ENCODE measurements at regions not wholly inside any gene's neighbourhood (a gene's known extent, or its start where the extent isn't known, plus 50 kb on each side); places are given as distances from the start of the nearest gene placed in this dataset.
A peak's percentile ranks its signal among the peaks of the same experiment; 100 is the strongest.

DNA sequence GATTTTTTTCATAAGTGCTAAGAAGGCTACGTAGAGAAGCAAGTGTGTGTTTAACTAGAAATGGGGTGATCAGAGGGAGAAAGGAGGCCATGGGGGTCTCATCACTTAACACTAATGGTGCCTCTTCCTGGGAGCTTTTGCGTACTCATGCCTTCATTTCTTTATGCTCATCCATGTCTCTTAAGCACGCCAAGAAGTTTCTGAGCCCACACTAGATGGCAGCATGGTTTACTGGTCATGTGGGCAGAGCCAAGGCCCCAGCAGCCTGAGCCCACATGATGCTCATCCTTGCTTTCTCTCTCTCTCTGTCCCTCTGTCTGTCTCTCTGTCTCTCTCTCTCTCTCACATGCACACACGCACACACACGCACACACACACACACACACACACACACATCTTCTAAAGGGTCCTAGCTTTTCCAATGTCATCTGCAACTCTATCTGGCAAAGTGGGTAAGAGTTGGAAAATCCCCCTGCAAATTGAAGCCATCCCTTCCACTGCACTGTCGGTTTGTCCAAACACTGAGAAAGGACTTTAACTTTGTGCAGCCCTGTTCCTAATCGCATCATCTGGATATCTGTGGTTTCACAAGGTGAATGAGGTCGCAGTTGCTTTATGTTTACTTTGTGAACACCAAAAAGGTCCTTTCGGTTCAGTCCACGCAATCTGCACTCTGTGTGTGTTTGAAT, 137.1 kb upstream of the CCDC68 start:
- peak overlapping the region; percentile 27 for H3K27ac ChIP-seq (ENCODE audit: extremely low read depth, low read depth, low read length)
- H3K4me3 ChIP-seq (ENCODE audit: low read depth, low read length): no peak overlapping the region
- no peaks in the 10 kb centered on the region for H3K36me3 ChIP-seq (ENCODE audit: control insufficient read depth in 2 of 2, insufficient read depth in 1 of 2, low read length in 2 of 2)
- no peaks in the 10 kb centered on the region for H3K9me3 ChIP-seq (ENCODE audit: control insufficient read depth, insufficient read depth, low read depth, low read length)
- POLR2A ChIA-PET: no interaction called here
- CTCF ChIA-PET: interaction anchor here (0.7 kb wide), 2 partner anchors 873 to 1046 kb away, joined by 3 to 4 read pairs; no protein-coding TSS in a partner anchor
- H3K4me1 ChIP-seq (ENCODE audit: control insufficient read depth, insufficient read depth, low read length): peaks cover 32% of the 10 kb centered on the region
- TF ChIP-seq, protein P1, sequence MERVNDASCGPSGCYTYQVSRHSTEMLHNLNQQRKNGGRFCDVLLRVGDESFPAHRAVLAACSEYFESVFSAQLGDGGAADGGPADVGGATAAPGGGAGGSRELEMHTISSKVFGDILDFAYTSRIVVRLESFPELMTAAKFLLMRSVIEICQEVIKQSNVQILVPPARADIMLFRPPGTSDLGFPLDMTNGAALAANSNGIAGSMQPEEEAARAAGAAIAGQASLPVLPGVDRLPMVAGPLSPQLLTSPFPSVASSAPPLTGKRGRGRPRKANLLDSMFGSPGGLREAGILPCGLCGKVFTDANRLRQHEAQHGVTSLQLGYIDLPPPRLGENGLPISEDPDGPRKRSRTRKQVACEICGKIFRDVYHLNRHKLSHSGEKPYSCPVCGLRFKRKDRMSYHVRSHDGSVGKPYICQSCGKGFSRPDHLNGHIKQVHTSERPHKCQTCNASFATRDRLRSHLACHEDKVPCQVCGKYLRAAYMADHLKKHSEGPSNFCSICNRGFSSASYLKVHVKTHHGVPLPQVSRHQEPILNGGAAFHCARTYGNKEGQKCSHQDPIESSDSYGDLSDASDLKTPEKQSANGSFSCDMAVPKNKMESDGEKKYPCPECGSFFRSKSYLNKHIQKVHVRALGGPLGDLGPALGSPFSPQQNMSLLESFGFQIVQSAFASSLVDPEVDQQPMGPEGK (tag by site-specific recombination; IDR thresholded peaks at IDR 0.05): no peak
- TF ChIP-seq ZBTB21 (tag by site-specific recombination; IDR thresholded peaks at IDR 0.05) (no peak), ZNF112 (tag by site-specific recombination; IDR thresholded peaks at IDR 0.05) (no peak), YY1 (tag by site-specific recombination; IDR thresholded peaks at IDR 0.05) (no peak), REPIN1 (tag by site-specific recombination; IDR thresholded peaks at IDR 0.05; ENCODE audit: low read depth) (no peak), ZNF776 (tag by site-specific recombination; IDR thresholded peaks at IDR 0.05; ENCODE audit: borderline replicate concordance) (0 out of 2 replicates have a peak, but pooled peaks have one; percentile 42), ZNF132 (tag by site-specific recombination; IDR thresholded peaks at IDR 0.05; ENCODE audit: borderline replicate concordance) (no peak), MYNN (tag by site-specific recombination; IDR thresholded peaks at IDR 0.05; ENCODE audit: borderline replicate concordance) (no peak), ZNF837 (tag by site-specific recombination; IDR thresholded peaks at IDR 0.05) (no peak), ZNF133 (tag by site-specific recombination; IDR thresholded peaks at IDR 0.05) (no peak), ZNF423 (tag by site-specific recombination; IDR thresholded peaks at IDR 0.05) (no peak), ZNF175 (tag by site-specific recombination; IDR thresholded peaks at IDR 0.05) (no peak), ZNF561 (tag by site-specific recombination; IDR thresholded peaks at IDR 0.05; ENCODE audit: borderline replicate concordance) (no peak), MZF1 (tag by site-specific recombination; IDR thresholded peaks at IDR 0.05; ENCODE audit: borderline replicate concordance) (no peak), ZNF292 (tag by site-specific recombination; IDR thresholded peaks at IDR 0.05; ENCODE audit: borderline replicate concordance, low read depth) (no peak), FEZF1 (tag by site-specific recombination; IDR thresholded peaks at IDR 0.05) (no peak), ZNF138 (tag by site-specific recombination; IDR thresholded peaks at IDR 0.05; ENCODE audit: borderline replicate concordance) (no peak), ZNF324 (tag by site-specific recombination; IDR thresholded peaks at IDR 0.05) (no peak)
- TF ChIP-seq, protein P2, sequence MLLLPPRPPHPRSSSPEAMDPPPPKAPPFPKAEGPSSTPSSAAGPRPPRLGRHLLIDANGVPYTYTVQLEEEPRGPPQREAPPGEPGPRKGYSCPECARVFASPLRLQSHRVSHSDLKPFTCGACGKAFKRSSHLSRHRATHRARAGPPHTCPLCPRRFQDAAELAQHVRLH (tag by site-specific recombination; IDR thresholded peaks at IDR 0.05): peak; percentile 32; the same call in 1 of the 2 replicates
- TF ChIP-seq, protein P3, sequence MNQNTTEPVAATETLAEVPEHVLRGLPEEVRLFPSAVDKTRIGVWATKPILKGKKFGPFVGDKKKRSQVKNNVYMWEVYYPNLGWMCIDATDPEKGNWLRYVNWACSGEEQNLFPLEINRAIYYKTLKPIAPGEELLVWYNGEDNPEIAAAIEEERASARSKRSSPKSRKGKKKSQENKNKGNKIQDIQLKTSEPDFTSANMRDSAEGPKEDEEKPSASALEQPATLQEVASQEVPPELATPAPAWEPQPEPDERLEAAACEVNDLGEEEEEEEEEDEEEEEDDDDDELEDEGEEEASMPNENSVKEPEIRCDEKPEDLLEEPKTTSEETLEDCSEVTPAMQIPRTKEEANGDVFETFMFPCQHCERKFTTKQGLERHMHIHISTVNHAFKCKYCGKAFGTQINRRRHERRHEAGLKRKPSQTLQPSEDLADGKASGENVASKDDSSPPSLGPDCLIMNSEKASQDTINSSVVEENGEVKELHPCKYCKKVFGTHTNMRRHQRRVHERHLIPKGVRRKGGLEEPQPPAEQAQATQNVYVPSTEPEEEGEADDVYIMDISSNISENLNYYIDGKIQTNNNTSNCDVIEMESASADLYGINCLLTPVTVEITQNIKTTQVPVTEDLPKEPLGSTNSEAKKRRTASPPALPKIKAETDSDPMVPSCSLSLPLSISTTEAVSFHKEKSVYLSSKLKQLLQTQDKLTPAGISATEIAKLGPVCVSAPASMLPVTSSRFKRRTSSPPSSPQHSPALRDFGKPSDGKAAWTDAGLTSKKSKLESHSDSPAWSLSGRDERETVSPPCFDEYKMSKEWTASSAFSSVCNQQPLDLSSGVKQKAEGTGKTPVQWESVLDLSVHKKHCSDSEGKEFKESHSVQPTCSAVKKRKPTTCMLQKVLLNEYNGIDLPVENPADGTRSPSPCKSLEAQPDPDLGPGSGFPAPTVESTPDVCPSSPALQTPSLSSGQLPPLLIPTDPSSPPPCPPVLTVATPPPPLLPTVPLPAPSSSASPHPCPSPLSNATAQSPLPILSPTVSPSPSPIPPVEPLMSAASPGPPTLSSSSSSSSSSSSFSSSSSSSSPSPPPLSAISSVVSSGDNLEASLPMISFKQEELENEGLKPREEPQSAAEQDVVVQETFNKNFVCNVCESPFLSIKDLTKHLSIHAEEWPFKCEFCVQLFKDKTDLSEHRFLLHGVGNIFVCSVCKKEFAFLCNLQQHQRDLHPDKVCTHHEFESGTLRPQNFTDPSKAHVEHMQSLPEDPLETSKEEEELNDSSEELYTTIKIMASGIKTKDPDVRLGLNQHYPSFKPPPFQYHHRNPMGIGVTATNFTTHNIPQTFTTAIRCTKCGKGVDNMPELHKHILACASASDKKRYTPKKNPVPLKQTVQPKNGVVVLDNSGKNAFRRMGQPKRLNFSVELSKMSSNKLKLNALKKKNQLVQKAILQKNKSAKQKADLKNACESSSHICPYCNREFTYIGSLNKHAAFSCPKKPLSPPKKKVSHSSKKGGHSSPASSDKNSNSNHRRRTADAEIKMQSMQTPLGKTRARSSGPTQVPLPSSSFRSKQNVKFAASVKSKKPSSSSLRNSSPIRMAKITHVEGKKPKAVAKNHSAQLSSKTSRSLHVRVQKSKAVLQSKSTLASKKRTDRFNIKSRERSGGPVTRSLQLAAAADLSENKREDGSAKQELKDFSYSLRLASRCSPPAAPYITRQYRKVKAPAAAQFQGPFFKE (tag by site-specific recombination; IDR thresholded peaks at IDR 0.05; ENCODE audit: borderline replicate concordance): no peak
- TF ChIP-seq, protein P4, sequence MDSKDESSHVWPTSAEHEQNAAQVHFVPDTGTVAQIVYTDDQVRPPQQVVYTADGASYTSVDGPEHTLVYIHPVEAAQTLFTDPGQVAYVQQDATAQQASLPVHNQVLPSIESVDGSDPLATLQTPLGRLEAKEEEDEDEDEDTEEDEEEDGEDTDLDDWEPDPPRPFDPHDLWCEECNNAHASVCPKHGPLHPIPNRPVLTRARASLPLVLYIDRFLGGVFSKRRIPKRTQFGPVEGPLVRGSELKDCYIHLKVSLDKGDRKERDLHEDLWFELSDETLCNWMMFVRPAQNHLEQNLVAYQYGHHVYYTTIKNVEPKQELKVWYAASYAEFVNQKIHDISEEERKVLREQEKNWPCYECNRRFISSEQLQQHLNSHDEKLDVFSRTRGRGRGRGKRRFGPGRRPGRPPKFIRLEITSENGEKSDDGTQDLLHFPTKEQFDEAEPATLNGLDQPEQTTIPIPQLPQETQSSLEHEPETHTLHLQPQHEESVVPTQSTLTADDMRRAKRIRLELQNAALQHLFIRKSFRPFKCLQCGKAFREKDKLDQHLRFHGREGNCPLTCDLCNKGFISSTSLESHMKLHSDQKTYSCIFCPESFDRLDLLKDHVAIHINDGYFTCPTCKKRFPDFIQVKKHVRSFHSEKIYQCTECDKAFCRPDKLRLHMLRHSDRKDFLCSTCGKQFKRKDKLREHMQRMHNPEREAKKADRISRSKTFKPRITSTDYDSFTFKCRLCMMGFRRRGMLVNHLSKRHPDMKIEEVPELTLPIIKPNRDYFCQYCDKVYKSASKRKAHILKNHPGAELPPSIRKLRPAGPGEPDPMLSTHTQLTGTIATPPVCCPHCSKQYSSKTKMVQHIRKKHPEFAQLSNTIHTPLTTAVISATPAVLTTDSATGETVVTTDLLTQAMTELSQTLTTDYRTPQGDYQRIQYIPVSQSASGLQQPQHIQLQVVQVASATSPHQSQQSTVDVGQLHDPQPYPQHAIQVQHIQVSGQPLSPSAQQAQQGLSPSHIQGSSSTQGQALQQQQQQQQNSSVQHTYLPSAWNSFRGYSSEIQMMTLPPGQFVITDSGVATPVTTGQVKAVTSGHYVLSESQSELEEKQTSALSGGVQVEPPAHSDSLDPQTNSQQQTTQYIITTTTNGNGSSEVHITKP (tag by site-specific recombination; IDR thresholded peaks at IDR 0.05): peak; percentile 71
- TF ChIP-seq, protein P5, sequence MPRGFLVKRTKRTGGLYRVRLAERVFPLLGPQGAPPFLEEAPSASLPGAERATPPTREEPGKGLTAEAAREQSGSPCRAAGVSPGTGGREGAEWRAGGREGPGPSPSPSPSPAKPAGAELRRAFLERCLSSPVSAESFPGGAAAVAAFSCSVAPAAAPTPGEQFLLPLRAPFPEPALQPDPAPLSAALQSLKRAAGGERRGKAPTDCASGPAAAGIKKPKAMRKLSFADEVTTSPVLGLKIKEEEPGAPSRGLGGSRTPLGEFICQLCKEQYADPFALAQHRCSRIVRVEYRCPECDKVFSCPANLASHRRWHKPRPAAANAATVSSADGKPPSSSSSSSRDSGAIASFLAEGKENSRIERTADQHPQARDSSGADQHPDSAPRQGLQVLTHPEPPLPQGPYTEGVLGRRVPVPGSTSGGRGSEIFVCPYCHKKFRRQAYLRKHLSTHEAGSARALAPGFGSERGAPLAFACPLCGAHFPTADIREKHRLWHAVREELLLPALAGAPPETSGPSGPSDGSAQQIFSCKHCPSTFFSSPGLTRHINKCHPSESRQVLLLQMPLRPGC (tag by site-specific recombination; IDR thresholded peaks at IDR 0.05): no peak

Data from HEK293 (cell line).